Peyer's patch (tissue), 4 donors: ENCODE measurements at regions not wholly inside any gene's neighbourhood (a gene's known extent, or its start where the extent isn't known, plus 50 kb on each side); places are given as distances from the start of the nearest gene placed in this dataset.

Source experiments
- POLR2A ChIP-seq, 2 donors: fragments of 450-650 bp; IDR thresholded peaks; one replicate each; pipeline ENCODE4 v1.5.1; 2017; ENCODE audit warnings: antibody characterized with exemption in 2 of 2, mild to moderate bottlenecking in 2 of 2, moderate library complexity in 2 of 2
- TF ChIP-seq, protein P1 (sequence below), 6 experiments: fragments of 450-650 bp in 4 of 6; fragments of 200-600 bp in 2 of 6; sonication (generic) in 1 of 6; IDR thresholded peaks; one replicate each; pipeline ENCODE4 v1.5.1; 2017 to 2019; ENCODE audit warnings: antibody characterized with exemption in 6 of 6, mild to moderate bottlenecking in 3 of 6, moderate library complexity in 1 of 6

DNA sequence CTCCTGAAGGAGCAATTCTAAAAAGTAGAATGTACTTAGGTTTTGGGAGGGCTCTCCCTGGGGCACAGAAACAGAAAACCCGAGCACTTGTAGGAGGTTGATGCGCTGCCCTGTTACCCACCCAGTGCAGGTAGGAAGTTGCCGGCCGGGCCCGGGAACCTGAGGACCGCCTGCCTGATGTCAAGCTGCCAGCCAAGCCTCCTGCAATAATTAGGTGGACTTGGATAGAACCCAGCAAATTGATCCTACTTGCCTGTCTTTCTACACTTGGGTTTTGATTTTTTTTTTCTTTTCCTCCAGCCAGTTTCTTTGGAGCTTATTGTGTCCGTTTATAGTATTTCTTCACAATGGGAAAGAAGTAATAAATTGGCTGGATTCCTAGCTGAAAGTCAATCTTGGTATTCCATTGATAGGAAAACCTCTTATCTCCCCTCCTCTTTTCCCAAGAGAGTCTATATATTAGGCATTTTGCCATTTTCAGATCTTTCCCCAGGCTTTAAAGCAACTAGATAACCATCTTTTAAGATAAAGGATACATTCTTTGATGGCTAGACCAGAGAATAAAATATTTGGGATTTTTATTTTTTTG is 78.3 kb upstream of the FYN start:
- TF ChIP-seq, protein P1, sequence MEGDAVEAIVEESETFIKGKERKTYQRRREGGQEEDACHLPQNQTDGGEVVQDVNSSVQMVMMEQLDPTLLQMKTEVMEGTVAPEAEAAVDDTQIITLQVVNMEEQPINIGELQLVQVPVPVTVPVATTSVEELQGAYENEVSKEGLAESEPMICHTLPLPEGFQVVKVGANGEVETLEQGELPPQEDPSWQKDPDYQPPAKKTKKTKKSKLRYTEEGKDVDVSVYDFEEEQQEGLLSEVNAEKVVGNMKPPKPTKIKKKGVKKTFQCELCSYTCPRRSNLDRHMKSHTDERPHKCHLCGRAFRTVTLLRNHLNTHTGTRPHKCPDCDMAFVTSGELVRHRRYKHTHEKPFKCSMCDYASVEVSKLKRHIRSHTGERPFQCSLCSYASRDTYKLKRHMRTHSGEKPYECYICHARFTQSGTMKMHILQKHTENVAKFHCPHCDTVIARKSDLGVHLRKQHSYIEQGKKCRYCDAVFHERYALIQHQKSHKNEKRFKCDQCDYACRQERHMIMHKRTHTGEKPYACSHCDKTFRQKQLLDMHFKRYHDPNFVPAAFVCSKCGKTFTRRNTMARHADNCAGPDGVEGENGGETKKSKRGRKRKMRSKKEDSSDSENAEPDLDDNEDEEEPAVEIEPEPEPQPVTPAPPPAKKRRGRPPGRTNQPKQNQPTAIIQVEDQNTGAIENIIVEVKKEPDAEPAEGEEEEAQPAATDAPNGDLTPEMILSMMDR (IDR thresholded peaks at IDR 0.05) = no peak
- no peak for TF ChIP-seq POLR2A (IDR thresholded peaks at IDR 0.05)
